HL-60 (cell line): ENCODE measurements at regions not wholly inside any gene's neighbourhood (a gene's known extent, or its start where the extent isn't known, plus 50 kb on each side); places are given as distances from the start of the nearest gene placed in this dataset.

ENCODE experiments used
- GABPA ChIP-seq: IDR thresholded peaks from 2 replicates; pipeline ENCODE4 v1.6.1; 2012; ENCODE audit warnings: low read depth
- POLR2AphosphoS5 ChIP-seq: IDR thresholded peaks from 2 replicates; pipeline ENCODE4 v1.6.1; 2012; ENCODE audit warnings: low read depth
- SPI1 ChIP-seq: IDR thresholded peaks from 2 replicates; pipeline ENCODE4 v1.6.1; 2012; ENCODE audit warnings: low read depth, mild to moderate bottlenecking, borderline replicate concordance
- TF ChIP-seq, protein P1 (sequence below): IDR thresholded peaks from one replicate; pipeline ENCODE4 v1.5.1; 2011; ENCODE audit warnings: low read length, control low read depth, inconsistent platforms; ENCODE audit not compliant: insufficient read depth
- TF ChIP-seq, protein P2 (sequence below): IDR thresholded peaks from 2 replicates; pipeline ENCODE4 v1.6.1; 2012; ENCODE audit warnings: low read depth; ENCODE audit not compliant: insufficient replicate concordance

DNA sequence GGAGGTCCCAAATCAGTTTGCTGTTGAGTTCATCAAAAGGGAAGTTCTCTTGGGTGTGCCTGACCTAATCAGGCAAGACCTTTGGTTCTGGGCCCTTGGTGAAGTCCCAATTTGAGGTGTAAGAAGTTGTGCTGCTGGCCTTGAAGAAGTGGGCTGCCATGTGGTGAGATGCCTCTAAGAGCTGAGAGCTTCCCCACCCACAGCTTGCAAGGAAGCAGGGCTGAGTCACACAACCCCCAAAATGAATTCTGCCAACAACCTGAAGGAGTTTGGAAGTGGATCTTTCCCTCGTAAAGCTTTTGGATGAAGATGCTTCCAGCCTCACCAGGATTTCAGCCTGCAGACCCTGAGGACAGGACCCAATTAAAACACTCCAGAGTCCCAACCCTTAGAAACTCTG, 129.3 kb upstream of the NSMCE3 start:
- TF ChIP-seq, protein P1, sequence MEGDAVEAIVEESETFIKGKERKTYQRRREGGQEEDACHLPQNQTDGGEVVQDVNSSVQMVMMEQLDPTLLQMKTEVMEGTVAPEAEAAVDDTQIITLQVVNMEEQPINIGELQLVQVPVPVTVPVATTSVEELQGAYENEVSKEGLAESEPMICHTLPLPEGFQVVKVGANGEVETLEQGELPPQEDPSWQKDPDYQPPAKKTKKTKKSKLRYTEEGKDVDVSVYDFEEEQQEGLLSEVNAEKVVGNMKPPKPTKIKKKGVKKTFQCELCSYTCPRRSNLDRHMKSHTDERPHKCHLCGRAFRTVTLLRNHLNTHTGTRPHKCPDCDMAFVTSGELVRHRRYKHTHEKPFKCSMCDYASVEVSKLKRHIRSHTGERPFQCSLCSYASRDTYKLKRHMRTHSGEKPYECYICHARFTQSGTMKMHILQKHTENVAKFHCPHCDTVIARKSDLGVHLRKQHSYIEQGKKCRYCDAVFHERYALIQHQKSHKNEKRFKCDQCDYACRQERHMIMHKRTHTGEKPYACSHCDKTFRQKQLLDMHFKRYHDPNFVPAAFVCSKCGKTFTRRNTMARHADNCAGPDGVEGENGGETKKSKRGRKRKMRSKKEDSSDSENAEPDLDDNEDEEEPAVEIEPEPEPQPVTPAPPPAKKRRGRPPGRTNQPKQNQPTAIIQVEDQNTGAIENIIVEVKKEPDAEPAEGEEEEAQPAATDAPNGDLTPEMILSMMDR, result no peak
- TF ChIP-seq GABPA (no peak), POLR2AphosphoS5 (no peak), SPI1 (no peak)
- TF ChIP-seq, protein P2, sequence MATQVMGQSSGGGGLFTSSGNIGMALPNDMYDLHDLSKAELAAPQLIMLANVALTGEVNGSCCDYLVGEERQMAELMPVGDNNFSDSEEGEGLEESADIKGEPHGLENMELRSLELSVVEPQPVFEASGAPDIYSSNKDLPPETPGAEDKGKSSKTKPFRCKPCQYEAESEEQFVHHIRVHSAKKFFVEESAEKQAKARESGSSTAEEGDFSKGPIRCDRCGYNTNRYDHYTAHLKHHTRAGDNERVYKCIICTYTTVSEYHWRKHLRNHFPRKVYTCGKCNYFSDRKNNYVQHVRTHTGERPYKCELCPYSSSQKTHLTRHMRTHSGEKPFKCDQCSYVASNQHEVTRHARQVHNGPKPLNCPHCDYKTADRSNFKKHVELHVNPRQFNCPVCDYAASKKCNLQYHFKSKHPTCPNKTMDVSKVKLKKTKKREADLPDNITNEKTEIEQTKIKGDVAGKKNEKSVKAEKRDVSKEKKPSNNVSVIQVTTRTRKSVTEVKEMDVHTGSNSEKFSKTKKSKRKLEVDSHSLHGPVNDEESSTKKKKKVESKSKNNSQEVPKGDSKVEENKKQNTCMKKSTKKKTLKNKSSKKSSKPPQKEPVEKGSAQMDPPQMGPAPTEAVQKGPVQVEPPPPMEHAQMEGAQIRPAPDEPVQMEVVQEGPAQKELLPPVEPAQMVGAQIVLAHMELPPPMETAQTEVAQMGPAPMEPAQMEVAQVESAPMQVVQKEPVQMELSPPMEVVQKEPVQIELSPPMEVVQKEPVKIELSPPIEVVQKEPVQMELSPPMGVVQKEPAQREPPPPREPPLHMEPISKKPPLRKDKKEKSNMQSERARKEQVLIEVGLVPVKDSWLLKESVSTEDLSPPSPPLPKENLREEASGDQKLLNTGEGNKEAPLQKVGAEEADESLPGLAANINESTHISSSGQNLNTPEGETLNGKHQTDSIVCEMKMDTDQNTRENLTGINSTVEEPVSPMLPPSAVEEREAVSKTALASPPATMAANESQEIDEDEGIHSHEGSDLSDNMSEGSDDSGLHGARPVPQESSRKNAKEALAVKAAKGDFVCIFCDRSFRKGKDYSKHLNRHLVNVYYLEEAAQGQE, result no peak
